ENCODE measurements at regions not wholly inside any gene's neighbourhood (a gene's known extent, or its start where the extent isn't known, plus 50 kb on each side); places are given as distances from the start of the nearest gene placed in this dataset.

- no peak overlapping the region for H3K4me3 ChIP-seq (replicated peaks in 1 of 3; ENCODE audit: low read depth in 2 of 3, low read length in 3 of 3)
- H3K9me3 ChIP-seq (replicated peaks in 1 of 2; ENCODE audit: control insufficient read depth in 1 of 2, insufficient read depth in 1 of 2, low read length in 2 of 2), result no peaks in the 10 kb centered on the region
- intact Hi-C loops (cut with micrococcal nuclease), result no loop called here
- no peaks in the 10 kb centered on the region for H3K27me3 ChIP-seq (ENCODE audit: control insufficient read depth in 2 of 2, insufficient read depth in 2 of 2, low read length in 2 of 2)
- H4K20me1 ChIP-seq (ENCODE audit: insufficient read depth, low read length), result no peaks in the 10 kb centered on the region
- H2AFZ ChIP-seq (ENCODE audit: insufficient read depth, low read depth, low read length, poor library complexity, severe bottlenecking), result no peak overlapping the region
- H3K27ac ChIP-seq (ENCODE audit: low read depth in 1 of 2, low read length in 2 of 2), result no peak overlapping the region
- TF ChIP-seq CTCF (IDR thresholded peaks at IDR 0.05), result no peak
- H3K9me3 Mint-ChIP-seq, result no peaks in the 10 kb centered on the region
- 100% methylated on average over 3 of the region's 8 CpGs for WGBS (ENCODE audit: insufficient coverage)
- H3K4me1 ChIP-seq (ENCODE audit: control insufficient read depth in 1 of 2, insufficient read depth in 2 of 2, low read length in 2 of 2), result no peaks in the 10 kb centered on the region
- no peaks in the 10 kb centered on the region for H3K79me2 ChIP-seq (ENCODE audit: insufficient read depth, low read length)
- H3K4me3 Mint-ChIP-seq, result no peak overlapping the region
- no peak for DNase-seq
- no peaks in the 10 kb centered on the region for H3K4me1 Mint-ChIP-seq
- H3K36me3 ChIP-seq (replicated peaks in 1 of 2; ENCODE audit: control insufficient read depth in 1 of 2, insufficient read depth in 2 of 2, low read length in 2 of 2), result no peaks in the 10 kb centered on the region
- H3K4me2 ChIP-seq (replicated peaks; ENCODE audit: extremely low read depth, low read length, poor library complexity, severe bottlenecking), result no peak overlapping the region
- H3K9ac ChIP-seq (ENCODE audit: insufficient read depth, low read length, poor library complexity, severe bottlenecking), result no peak overlapping the region
- peaks cover 2 to 8% (median 4%) of the 10 kb centered on the region in 3 donors for H3K27me3 Mint-ChIP-seq (ENCODE audit: low read depth in 3 of 3)
- H3K27ac Mint-ChIP-seq, result no peak overlapping the region
- no peaks in the 10 kb centered on the region for H3K36me3 Mint-ChIP-seq
Measured at GRCh38 chr10:28883741-28884423, 206.6 kb downstream of the BAMBI start.

- 100% methylated on average over 1 of the region's 5 CpGs for WGBS (ENCODE audit: insufficient coverage)
- H3K36me3 Mint-ChIP-seq, result no peaks in the 10 kb centered on the region
- no peaks in the 10 kb centered on the region for H3K79me2 ChIP-seq (ENCODE audit: insufficient read depth, low read length)
- TF ChIP-seq CTCF (IDR thresholded peaks at IDR 0.05), result no peak
- H3K9ac ChIP-seq (ENCODE audit: insufficient read depth, low read length, poor library complexity, severe bottlenecking), result no peak overlapping the region
- no peaks in the 10 kb centered on the region for H4K20me1 ChIP-seq (ENCODE audit: insufficient read depth, low read length)
- H3K9me3 Mint-ChIP-seq, result no peaks in the 10 kb centered on the region
- no peak overlapping the region for H2AFZ ChIP-seq (ENCODE audit: insufficient read depth, low read depth, low read length, poor library complexity, severe bottlenecking)
- intact Hi-C loops (cut with micrococcal nuclease), result no loop called here
- H3K27ac Mint-ChIP-seq, result no peak overlapping the region
- H3K36me3 ChIP-seq (replicated peaks in 1 of 2; ENCODE audit: control insufficient read depth in 1 of 2, insufficient read depth in 2 of 2, low read length in 2 of 2), result no peaks in the 10 kb centered on the region
- H3K27me3 Mint-ChIP-seq (ENCODE audit: low read depth in 3 of 3), result peaks cover 0 to 2% (median 2%) of the 10 kb centered on the region in 3 donors
- H3K27ac ChIP-seq (ENCODE audit: low read depth in 1 of 2, low read length in 2 of 2), result no peak overlapping the region
- H3K4me3 ChIP-seq (replicated peaks in 1 of 3; ENCODE audit: low read depth in 2 of 3, low read length in 3 of 3), result no peak overlapping the region
- H3K27me3 ChIP-seq (ENCODE audit: control insufficient read depth in 2 of 2, insufficient read depth in 2 of 2, low read length in 2 of 2), result no peaks in the 10 kb centered on the region
- DNase-seq, result no peak
- no peaks in the 10 kb centered on the region for H3K4me1 Mint-ChIP-seq
- no peak overlapping the region for H3K4me3 Mint-ChIP-seq
- H3K4me2 ChIP-seq (replicated peaks; ENCODE audit: extremely low read depth, low read length, poor library complexity, severe bottlenecking), result no peak overlapping the region
- no peaks in the 10 kb centered on the region for H3K4me1 ChIP-seq (ENCODE audit: control insufficient read depth in 1 of 2, insufficient read depth in 2 of 2, low read length in 2 of 2)
- H3K9me3 ChIP-seq (replicated peaks in 1 of 2; ENCODE audit: control insufficient read depth in 1 of 2, insufficient read depth in 1 of 2, low read length in 2 of 2), result no peaks in the 10 kb centered on the region
Measured at GRCh38 chr10:28890121-28890950, 213.0 kb downstream of the BAMBI start.
